H1 (cell line): ENCODE measurements at regions not wholly inside any gene's neighbourhood (a gene's known extent, or its start where the extent isn't known, plus 50 kb on each side); places are given as distances from the start of the nearest gene placed in this dataset.

Source experiments
- CTCF ChIA-PET: fragments of 300-600 bp; sonication (Branson Sonifier 250); formaldehyde crosslinking; loops from one replicate; lab custom pipeline; 2021; ENCODE audit not compliant: partially characterized antibody; lab: Charles Lee
- POLR2A ChIA-PET: fragments of 300-600 bp; sonication (Branson Sonifier 250); formaldehyde crosslinking; loops from one replicate; lab custom pipeline; 2021; ENCODE audit warnings: inconsistent platforms; ENCODE audit not compliant: partially characterized antibody; lab: Charles Lee
- DNase-seq, 2 experiments: peaks; one replicate each; pipeline versions ENCODE4 v3.0.0 to v3.0.0-alpha.2; 2010 to 2022; ENCODE audit warnings: low spot score in 2 of 2, low read depth in 1 of 2, mixed read lengths in 1 of 2
- FAIRE-seq: peaks from 2 replicates; lab custom pipeline; 2011; peaks lifted over from hg19 to GRCh38; lab: Jason Lieb, UNC
- H2AFZ ChIP-seq: 2 replicates; pipeline ENCODE4 v1.8.1; 2012; ENCODE audit warnings: low read length, inconsistent platforms
- H2AK5ac ChIP-seq: 2 replicates; pipeline ENCODE4 v1.6.1; 2013; ENCODE audit warnings: low read depth, low read length
- H2BK120ac ChIP-seq: replicated peaks from 2 replicates; pipeline ENCODE3; 2013; ENCODE audit warnings: low read depth, low read length, inconsistent platforms
- H2BK12ac ChIP-seq: 2 replicates; pipeline ENCODE4 v1.6.1; 2013; ENCODE audit warnings: low read depth, low read length
- H2BK15ac ChIP-seq: 2 replicates; pipeline ENCODE4 v1.6.1; 2013; ENCODE audit warnings: low read length
- H2BK20ac ChIP-seq: 2 replicates; pipeline ENCODE4 v1.6.1; 2013; ENCODE audit warnings: low read length
- H2BK5ac ChIP-seq: 2 replicates; pipeline ENCODE4 v1.6.1; 2013; ENCODE audit warnings: low read depth, low read length
- H3K14ac ChIP-seq: 2 replicates; pipeline ENCODE4 v1.6.1; 2013; ENCODE audit warnings: inconsistent platforms; ENCODE audit not compliant: insufficient read length
- H3K18ac ChIP-seq: 2 replicates; pipeline ENCODE4 v1.6.1; 2013; ENCODE audit warnings: low read length; ENCODE audit errors: extremely low read depth
- H3K23ac ChIP-seq: 2 replicates; pipeline ENCODE4 v1.6.1; 2013; ENCODE audit warnings: inconsistent platforms; ENCODE audit not compliant: insufficient read length
- H3K23me2 ChIP-seq: 2 replicates; pipeline ENCODE4 v1.6.1; 2013; ENCODE audit warnings: low read depth, low read length
- H3K27ac ChIP-seq: 2 replicates; pipeline ENCODE4 v1.6.1; 2011; ENCODE audit warnings: low read depth, low read length, inconsistent platforms
- H3K27me3 ChIP-seq, 4 experiments: replicated peaks in 1 of 4; 1 replicate in 1 of 4; 2 replicates in 3 of 4; pipeline versions ENCODE4 v1.6.1 to v1.8.1; 2011 to 2013; ENCODE audit warnings: low read length in 3 of 4, mild to moderate bottlenecking in 3 of 4, inconsistent platforms in 2 of 4, mixed read lengths in 2 of 4, moderate library complexity in 1 of 4; ENCODE audit not compliant: control insufficient read depth in 3 of 4, insufficient read depth in 3 of 4; ENCODE audit errors: extremely low read depth in 1 of 4
- H3K36me3 ChIP-seq, 4 experiments: 2 replicates each; pipeline versions ENCODE4 v1.6.1 to v1.8.1; 2011 to 2013; ENCODE audit warnings: mild to moderate bottlenecking in 4 of 4, low read length in 3 of 4, moderate library complexity in 2 of 4, control low read depth in 1 of 4, inconsistent platforms in 1 of 4; ENCODE audit not compliant: insufficient read depth in 4 of 4, control insufficient read depth in 2 of 4
- H3K4ac ChIP-seq: replicated peaks from 2 replicates; pipeline ENCODE3; 2013; ENCODE audit warnings: low read length, low read depth, mixed read lengths, inconsistent platforms; ENCODE audit not compliant: insufficient read length
- H3K4me1 ChIP-seq, 4 experiments: replicated peaks in 1 of 4; 1 replicate in 1 of 4; 2 replicates in 3 of 4; pipeline versions ENCODE4 v1.6.1 to v1.8.1; 2011 to 2013; ENCODE audit warnings: low read length in 3 of 4, inconsistent platforms in 2 of 4, mixed read lengths in 1 of 4; ENCODE audit not compliant: insufficient read depth in 4 of 4, control insufficient read depth in 3 of 4
- H3K4me2 ChIP-seq, 2 experiments: 2 replicates each; pipeline versions ENCODE4 v1.6.1 to v1.8.1; 2011 to 2013; ENCODE audit warnings: low read depth in 2 of 2, low read length in 2 of 2, control low read depth in 1 of 2, inconsistent platforms in 1 of 2, mild to moderate bottlenecking in 1 of 2; ENCODE audit not compliant: insufficient read depth in 1 of 2
- H3K4me3 ChIP-seq, 4 experiments: fragments of 200-600, 300-600 bp in 1 of 4; sonication (generic), shearing (Covaris generic), sonication (Bioruptor Twin) in 1 of 4; 2 replicates each; pipeline versions ENCODE4 v1.5.1 to v1.8.1; 2011 to 2016; ENCODE audit warnings: low read length in 4 of 4, low read depth in 3 of 4, control low read depth in 2 of 4, inconsistent platforms in 2 of 4, mild to moderate bottlenecking in 2 of 4, mixed read lengths in 1 of 4, moderate library complexity in 1 of 4; ENCODE audit not compliant: insufficient read depth in 2 of 4; ENCODE audit errors: extremely low read depth in 1 of 4
- H3K56ac ChIP-seq: replicated peaks from 2 replicates; pipeline ENCODE3; 2013; ENCODE audit warnings: low read depth, mild to moderate bottlenecking, mixed read lengths, low read length, inconsistent platforms; ENCODE audit not compliant: insufficient read length
- H3K79me1 ChIP-seq: 2 replicates; pipeline ENCODE4 v1.6.1; 2013; ENCODE audit warnings: low read depth, low read length, control low read depth
- H3K79me2 ChIP-seq, 2 experiments: 2 replicates each; pipeline versions ENCODE4 v1.6.1 to v1.8.1; 2012 to 2013; ENCODE audit warnings: low read length in 2 of 2, mild to moderate bottlenecking in 2 of 2, inconsistent platforms in 1 of 2; ENCODE audit not compliant: insufficient read depth in 2 of 2, control insufficient read depth in 1 of 2
- H3K9ac ChIP-seq, 4 experiments: replicated peaks in 1 of 4; 1 replicate in 1 of 4; 2 replicates in 3 of 4; pipeline versions ENCODE4 v1.6.1 to v1.8.1; 2011 to 2013; ENCODE audit warnings: low read depth in 3 of 4, low read length in 3 of 4, control low read depth in 2 of 4, mild to moderate bottlenecking in 2 of 4, moderate library complexity in 2 of 4, inconsistent platforms in 1 of 4; ENCODE audit errors: extremely low read depth in 1 of 4
- H3K9me3 ChIP-seq, 2 experiments: 2 replicates each; pipeline versions ENCODE4 v1.6.1 to v1.8.1; 2012 to 2013; ENCODE audit warnings: mild to moderate bottlenecking in 2 of 2, moderate library complexity in 2 of 2, control low read depth in 1 of 2, inconsistent platforms in 1 of 2, low read depth in 1 of 2, low read length in 1 of 2, mixed read lengths in 1 of 2; ENCODE audit not compliant: insufficient read depth in 2 of 2
- H4K20me1 ChIP-seq, 2 experiments: replicated peaks in 1 of 2; 2 replicates each; pipeline versions ENCODE3 to v1.8.1; 2011 to 2013; ENCODE audit warnings: inconsistent platforms in 2 of 2, low read length in 2 of 2, mild to moderate bottlenecking in 1 of 2; ENCODE audit not compliant: insufficient read depth in 2 of 2, control insufficient read depth in 1 of 2
- H4K5ac ChIP-seq: 2 replicates; pipeline ENCODE4 v1.6.1; 2013; ENCODE audit warnings: low read length, low read depth, mixed read lengths, inconsistent platforms; ENCODE audit not compliant: insufficient read length
- H4K8ac ChIP-seq: 2 replicates; pipeline ENCODE4 v1.8.0; 2013; ENCODE audit warnings: mild to moderate bottlenecking, moderate library complexity, low read length, inconsistent platforms; ENCODE audit not compliant: insufficient read depth; ENCODE audit errors: extremely low read depth
- H4K91ac ChIP-seq: replicated peaks from 2 replicates; pipeline ENCODE3; 2013; ENCODE audit warnings: low read length, mixed read lengths, inconsistent platforms; ENCODE audit not compliant: insufficient read length
- BACH1 ChIP-seq: IDR thresholded peaks from 2 replicates; pipeline ENCODE4 v1.6.1; 2012; ENCODE audit warnings: low read length, improper control_type of control experiment
- CBX8 ChIP-seq: fragments of 300-800, 300-1000 bp; sonication (generic); IDR thresholded peaks from 2 replicates; pipeline ENCODE4 v1.7.1; 2016; ENCODE audit warnings: low read depth, low read length, borderline replicate concordance
- CEBPB ChIP-seq: IDR thresholded peaks from 2 replicates; pipeline ENCODE4 v1.6.1; 2012; ENCODE audit warnings: low read depth, low read length
- CHD2 ChIP-seq: IDR thresholded peaks from 2 replicates; pipeline ENCODE4 v1.6.1; 2012; ENCODE audit warnings: low read length, improper control_type of control experiment
- HDAC2 ChIP-seq, 2 experiments: fragments of 300-600 bp in 1 of 2; sonication (generic) in 1 of 2; IDR thresholded peaks; 2 replicates each; pipeline ENCODE4 v1.6.1; 2011 to 2012; ENCODE audit warnings: low read depth in 2 of 2, low read length in 2 of 2, mild to moderate bottlenecking in 2 of 2, moderate library complexity in 2 of 2, borderline replicate concordance in 1 of 2, inconsistent platforms in 1 of 2
- PHF8 ChIP-seq: fragments of 200-600 bp; sonication (generic); conservative IDR thresholded peaks from 2 replicates; pipeline ENCODE4 v1.7.1; 2012; ENCODE audit warnings: low read depth, mild to moderate bottlenecking, inconsistent platforms, low read length, moderate library complexity
- SIN3A ChIP-seq, 2 experiments: IDR thresholded peaks in 1 of 2; conservative IDR thresholded peaks in 1 of 2; 2 replicates each; pipeline ENCODE4 v1.6.1; 2011 to 2012; ENCODE audit warnings: low read length in 2 of 2, improper control_type of control experiment in 1 of 2, low read depth in 1 of 2, mild to moderate bottlenecking in 1 of 2
- TAF7 ChIP-seq: optimal IDR thresholded peaks from 2 replicates; pipeline ENCODE3; 2011; ENCODE audit warnings: low read depth, mild to moderate bottlenecking, inconsistent platforms, low read length, moderate library complexity, borderline replicate concordance
- WGBS, 2 experiments: shearing (Covaris generic) in 1 of 2; methylation state at CpG; one replicate each; pipeline versions ENCODE4 v1.1.6 to v1.1.7; 2013 to 2015; ENCODE audit warnings: low lambda C conversion rate in 2 of 2, mixed read lengths in 2 of 2, inconsistent platforms in 1 of 2, low coverage in 1 of 2, missing lambda C conversion rate in 1 of 2; ENCODE audit not compliant: insufficient replicate concordance in 2 of 2, insufficient coverage in 1 of 2, insufficient read length in 1 of 2; ENCODE audit errors: extremely low coverage in 1 of 2, missing lambda C conversion rate in 1 of 2; 5-methylcytosine and 5-hydroxymethylcytosine counted together

DNA sequence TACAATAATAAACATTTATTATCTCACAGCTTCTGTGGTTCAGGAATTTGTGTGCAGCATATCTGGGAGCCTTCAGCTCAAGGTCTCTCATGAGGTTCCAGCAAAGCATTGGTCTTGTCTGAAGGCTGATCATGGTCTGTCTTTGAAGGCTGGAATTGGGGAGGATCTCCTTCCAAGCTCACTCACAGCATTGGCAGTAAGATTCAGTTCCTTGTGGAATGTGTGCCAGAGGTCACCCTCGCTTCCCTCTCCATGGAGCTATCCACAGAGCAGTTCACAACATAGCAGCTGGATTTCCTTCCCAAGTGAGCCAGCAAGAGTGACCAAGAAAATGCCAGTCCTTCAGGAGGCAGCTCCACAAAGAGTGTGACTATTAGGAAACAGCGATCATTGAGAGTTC, 202.2 kb upstream of the ST6GAL2 start:
- DNase-seq: no peak

More for the DNA sequence above, 202.2 kb upstream of the ST6GAL2 start:
- H2BK15ac ChIP-seq: no peak overlapping the region
- H3K9me3 ChIP-seq: no peaks in the 10 kb centered on the region
- no peak overlapping the region for H2BK12ac ChIP-seq
- no peaks in the 10 kb centered on the region for H3K4me1 ChIP-seq
- H2AK5ac ChIP-seq: no peak overlapping the region
- no peak overlapping the region for H3K23ac ChIP-seq
- no peak overlapping the region for H3K4ac ChIP-seq
- no peak overlapping the region for H2BK5ac ChIP-seq
- no peak overlapping the region for H2BK20ac ChIP-seq
- ChIA-PET CTCF (interaction anchor here (0.5 to 1.2 kb wide), 4 partner anchors 14 to 225 kb away, joined by 3 to 5 read pairs (median 4); no protein-coding TSS in a partner anchor), POLR2A (no interaction called here)
- no peak overlapping the region for H3K27ac ChIP-seq
- no peak overlapping the region for H3K9ac ChIP-seq
- TF ChIP-seq PHF8 (no peak), TAF7 (no peak), CHD2 (no peak), BACH1 (no peak), CBX8 (no peak), HDAC2 (IDR thresholded peaks at IDR 0.05; ENCODE audit: borderline replicate concordance in 1 of 2, low read depth in 2 of 2, low read length in 2 of 2) (no peak), CEBPB (no peak), SIN3A (conservative IDR thresholded peaks at IDR 0.05 in 1 of 2, IDR thresholded peaks at IDR 0.05 in 1 of 2; ENCODE audit: low read depth in 1 of 2, low read length in 2 of 2) (no peak)
- H4K8ac ChIP-seq: 0 out of 2 replicates have a peak overlapping the region, but pooled peaks have one; percentile 71
- H3K4me3 ChIP-seq: no peak overlapping the region
- no peaks in the 10 kb centered on the region for H3K27me3 ChIP-seq
- no peaks in the 10 kb centered on the region for H3K23me2 ChIP-seq
- H3K56ac ChIP-seq: no peak overlapping the region
- H3K14ac ChIP-seq: no peak overlapping the region
- H3K79me2 ChIP-seq: no peaks in the 10 kb centered on the region
- WGBS, 2 experiments: 90% methylated on average over 2 of the region's 2 CpGs; no CpG with 5 or more reads in 1 of the 2 experiments
- H3K36me3 ChIP-seq: no peaks in the 10 kb centered on the region
- H3K79me1 ChIP-seq: no peaks in the 10 kb centered on the region
- no peak for FAIRE-seq
- no peak overlapping the region for H3K4me2 ChIP-seq
- H4K5ac ChIP-seq: no peak overlapping the region
- H3K18ac ChIP-seq: no peak overlapping the region; the same call in 1 of the 2 replicates
- no peak overlapping the region for H2AFZ ChIP-seq
- no peaks in the 10 kb centered on the region for H4K20me1 ChIP-seq
- no peak overlapping the region for H2BK120ac ChIP-seq
- no peak overlapping the region for H4K91ac ChIP-seq
